RWPE2 (cell line): ENCODE measurements at regions not wholly inside any gene's neighbourhood (a gene's known extent, or its start where the extent isn't known, plus 50 kb on each side); places are given as distances from the start of the nearest gene placed in this dataset.

ENCODE experiments used
- ATAC-seq: fragments of 200-7000 bp; cut with Tn5 transposase; 3 replicates; pipeline ENCODE4 v1.9.1; 2021; ENCODE audit warnings: low read depth
- DNase-seq: peaks from one replicate; pipeline ENCODE4 v3.0.0-alpha.2; 2020; ENCODE audit warnings: low spot score
- H3K27ac ChIP-seq: fragments of 450-650 bp; 2 replicates; pipeline ENCODE4 v1.5.1; 2017; ENCODE audit warnings: mild to moderate bottlenecking; ENCODE audit not compliant: poor library complexity, severe bottlenecking
- H3K27me3 ChIP-seq: fragments of 250-450 bp; sonication (Bioruptor Pico); 2 replicates; pipeline ENCODE4 v1.5.1; 2021; ENCODE audit warnings: mild to moderate bottlenecking, moderate library complexity; ENCODE audit not compliant: insufficient read depth, poor library complexity, severe bottlenecking
- H3K36me3 ChIP-seq: fragments of 250-450 bp; sonication (Bioruptor Pico); 2 replicates; pipeline ENCODE4 v1.5.1; 2020; ENCODE audit warnings: low read depth, mild to moderate bottlenecking, moderate library complexity
- H3K4me1 ChIP-seq: fragments of 250-450 bp; sonication (Bioruptor Pico); 2 replicates; pipeline ENCODE4 v1.5.1; 2021; ENCODE audit warnings: mild to moderate bottlenecking, moderate library complexity; ENCODE audit not compliant: insufficient read depth, poor library complexity, severe bottlenecking
- H3K4me3 ChIP-seq: fragments of 250-450 bp; sonication (Bioruptor Pico); 2 replicates; pipeline ENCODE4 v1.5.1; 2021; ENCODE audit warnings: mild to moderate bottlenecking, moderate library complexity; ENCODE audit not compliant: severe bottlenecking
- H3K9me3 ChIP-seq: fragments of 250-450 bp; sonication (Bioruptor Pico); 2 replicates; pipeline ENCODE4 v1.5.1; 2021; ENCODE audit warnings: mild to moderate bottlenecking, moderate library complexity; ENCODE audit not compliant: severe bottlenecking
- CTCF ChIP-seq: fragments of 450-650 bp; IDR thresholded peaks from one replicate; pipeline ENCODE4 v1.5.1; 2017; ENCODE audit warnings: mild to moderate bottlenecking, moderate library complexity; ENCODE audit not compliant: poor library complexity, severe bottlenecking

- H3K36me3 ChIP-seq: no peaks in the 10 kb centered on the region
- ATAC-seq (no peak), DNase-seq (no peak)
- TF ChIP-seq CTCF: no peak
- no peaks in the 10 kb centered on the region for H3K27me3 ChIP-seq
- H3K4me3 ChIP-seq: no peak overlapping the region
- H3K9me3 ChIP-seq: no peaks in the 10 kb centered on the region
- peaks cover 8% of the 10 kb centered on the region for H3K4me1 ChIP-seq
- H3K27ac ChIP-seq: no peak overlapping the region
These were observed 54.0 kb upstream of the PALMD start for GRCh38 chr1:99591886-99592285.

GRCh38 chr1:99594205-99594604 is 51.7 kb upstream of the PALMD start:
- TF ChIP-seq CTCF: no peak
- Histone ChIP-seq H3K4me3 (no peak overlapping the region), H3K27me3 (no peaks in the 10 kb centered on the region), H3K9me3 (no peaks in the 10 kb centered on the region), H3K36me3 (no peaks in the 10 kb centered on the region), H3K27ac (no peak overlapping the region), H3K4me1 (peaks cover 9% of the 10 kb centered on the region)
- no peak for ATAC-seq
- no peak for DNase-seq

- Histone ChIP-seq H3K9me3 (no peaks in the 10 kb centered on the region), H3K4me1 (peaks cover 16% of the 10 kb centered on the region), H3K27ac (no peak overlapping the region), H3K4me3 (no peak overlapping the region), H3K27me3 (no peaks in the 10 kb centered on the region), H3K36me3 (no peaks in the 10 kb centered on the region)
- TF ChIP-seq CTCF: no peak
- DNase-seq (no peak), ATAC-seq (no peak)
These were observed 50.9 kb upstream of the PALMD start for GRCh38 chr1:99595041-99595440.

- no peaks in the 10 kb centered on the region for H3K27me3 ChIP-seq
- H3K4me1 ChIP-seq: peaks cover 13% of the 10 kb centered on the region
- ATAC-seq (no peak), DNase-seq (no peak)
- no peaks in the 10 kb centered on the region for H3K9me3 ChIP-seq
- no peak for TF ChIP-seq CTCF
- H3K4me3 ChIP-seq: no peak overlapping the region
- H3K27ac ChIP-seq: no peak overlapping the region
- H3K36me3 ChIP-seq: no peaks in the 10 kb centered on the region
These were observed 50.5 kb upstream of the PALMD start for GRCh38 chr1:99595441-99595840.
